Cerebellar cortex (tissue), 1 donor: ENCODE measurements at regions not wholly inside any gene's neighbourhood (a gene's known extent, or its start where the extent isn't known, plus 50 kb on each side); places are given as distances from the start of the nearest gene placed in this dataset.
"Not testable (repeated sequence)": the region's sequence is repeated elsewhere in the genome, so short reads cannot be mapped to it uniquely, and the experiment has no call there.

Source experiments
- DNase-seq: peaks from one replicate; pipeline ENCODE4 v3.0.0-alpha.2; 2015; ENCODE audit warnings: low spot score

DNA sequence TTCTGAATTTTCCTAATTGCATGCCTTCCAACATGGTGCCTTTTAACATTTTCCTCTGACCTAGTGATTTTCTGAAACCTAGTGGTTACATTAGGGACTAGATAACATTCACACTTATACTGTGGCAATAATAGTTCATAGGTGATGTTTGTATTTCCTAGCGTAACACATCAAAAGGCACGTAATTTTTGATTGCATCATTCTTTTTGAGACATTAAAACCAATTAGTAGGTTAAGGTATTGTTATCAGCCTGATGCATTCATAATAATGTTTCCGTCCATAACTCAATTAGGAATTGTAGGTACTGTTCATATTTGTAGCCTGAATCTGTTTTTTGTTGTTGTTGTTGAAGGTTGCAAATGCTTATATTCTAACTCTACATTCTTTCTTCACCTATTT lies 192.4 kb downstream of the ANXA1 start:
- no peak for DNase-seq

DNA sequence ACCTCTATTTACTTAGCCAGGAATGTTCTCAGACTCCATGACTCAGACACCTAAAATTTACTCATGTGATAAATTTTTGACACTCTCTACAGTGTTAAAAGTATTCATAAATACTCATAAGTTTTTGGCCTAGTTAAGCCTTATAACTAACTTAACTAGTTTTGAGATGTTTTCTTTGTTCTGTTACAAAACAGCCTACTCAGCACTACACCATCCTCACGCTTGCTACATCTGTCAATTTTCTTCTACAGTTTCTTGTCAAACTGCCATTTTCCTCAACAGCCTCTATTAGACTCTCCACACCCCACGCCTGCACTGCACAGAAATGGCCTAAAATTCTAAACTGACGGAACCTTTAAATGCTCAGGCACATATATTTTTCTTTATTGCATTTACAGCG lies 195.5 kb downstream of the ANXA1 start:
- no peak for DNase-seq

DNA sequence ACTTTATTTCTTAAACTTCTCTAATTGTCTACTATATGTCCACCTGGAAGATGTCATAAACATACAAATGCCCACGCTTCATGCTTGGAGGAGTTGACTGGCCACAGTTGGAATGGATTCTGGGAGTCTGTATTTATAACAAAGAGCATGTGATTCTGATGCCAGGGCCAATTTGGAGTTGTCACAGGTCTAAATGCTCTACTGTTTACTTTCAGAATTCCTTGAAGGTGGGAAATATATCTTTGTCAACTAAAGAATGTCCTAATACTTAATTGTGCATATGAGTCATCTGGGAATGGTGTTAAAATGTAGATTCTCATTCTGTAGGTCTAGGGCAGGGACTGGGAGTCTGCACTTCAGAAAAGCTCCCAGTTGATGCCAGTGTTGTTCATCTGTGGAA lies 196.1 kb downstream of the ANXA1 start:
- DNase-seq: no peak

DNA sequence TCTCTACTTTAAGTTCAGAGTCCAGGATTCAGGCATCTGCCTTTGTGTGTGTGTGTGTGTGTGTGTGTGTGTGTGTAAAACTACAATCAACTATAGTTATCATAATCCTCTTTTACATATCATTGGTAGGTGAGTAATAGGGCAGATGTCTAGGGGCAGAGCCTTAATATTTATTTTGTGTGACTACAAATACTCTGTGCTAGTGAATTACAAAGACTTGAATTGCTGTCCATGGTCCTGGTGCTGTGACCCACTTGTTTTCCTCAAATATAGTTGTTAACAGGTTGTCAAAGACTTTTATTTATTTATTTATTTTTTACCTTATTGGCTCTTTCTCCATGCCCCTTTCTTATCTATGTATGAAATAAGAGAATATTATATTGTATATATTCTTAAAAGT lies 196.8 kb downstream of the ANXA1 start:
- DNase-seq: no peak

DNA sequence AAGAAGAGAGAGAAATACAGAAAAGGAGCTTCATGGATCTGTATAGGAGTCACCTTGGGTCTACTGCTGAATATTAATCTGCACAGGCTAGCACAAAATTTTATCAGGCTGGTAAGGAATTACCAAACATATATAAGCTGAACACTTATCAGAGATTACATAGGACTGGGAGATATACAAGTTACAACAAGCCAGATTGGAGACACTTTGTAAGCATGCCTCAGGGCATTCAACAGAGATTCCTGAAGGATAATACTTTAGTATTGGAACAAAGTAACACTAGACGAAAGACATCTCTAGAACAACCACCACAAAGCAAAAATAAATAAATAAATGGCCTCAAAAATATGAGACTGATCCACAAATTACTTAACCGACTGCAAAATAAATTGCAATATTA lies 197.8 kb downstream of the ANXA1 start:
- no peak for DNase-seq

DNA sequence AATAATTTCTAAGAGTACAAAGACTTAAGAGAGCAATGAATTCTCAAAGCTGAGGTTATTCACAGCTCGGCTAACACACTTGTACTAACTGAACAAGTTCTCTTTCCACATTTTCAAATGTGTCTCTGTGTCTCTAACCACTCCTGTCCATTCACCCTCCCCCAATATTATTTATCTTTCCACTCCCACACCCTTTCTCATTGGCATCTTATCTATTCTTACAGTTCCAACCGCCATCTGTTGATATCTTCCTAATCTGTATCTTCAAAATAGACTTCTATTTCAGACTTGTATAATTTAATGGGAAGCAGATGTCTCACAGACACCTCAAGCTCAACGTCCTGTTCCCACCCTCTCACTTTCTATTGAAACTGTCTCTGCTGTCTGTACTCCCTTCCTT lies 205.9 kb downstream of the ANXA1 start:
- DNase-seq: no peak

DNA sequence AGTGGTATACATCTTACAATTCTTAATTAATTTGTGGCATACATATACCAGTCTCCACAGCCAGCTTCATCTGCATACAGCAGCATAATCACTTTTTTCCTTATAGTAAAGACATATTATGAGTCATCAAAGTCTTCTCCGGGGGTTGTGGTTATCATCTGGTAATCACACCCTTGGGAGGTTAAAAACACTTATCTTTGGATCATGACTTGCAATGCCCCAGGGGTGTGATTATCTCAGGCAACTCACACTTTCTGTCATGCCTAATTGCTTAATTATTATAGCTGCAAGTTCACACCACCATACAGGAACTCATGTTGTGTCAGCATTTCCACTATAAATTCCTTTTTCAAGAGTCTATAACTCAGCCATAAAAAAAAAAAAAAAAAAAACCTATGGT lies 218.4 kb downstream of the ANXA1 start:
- no peak for DNase-seq

DNA sequence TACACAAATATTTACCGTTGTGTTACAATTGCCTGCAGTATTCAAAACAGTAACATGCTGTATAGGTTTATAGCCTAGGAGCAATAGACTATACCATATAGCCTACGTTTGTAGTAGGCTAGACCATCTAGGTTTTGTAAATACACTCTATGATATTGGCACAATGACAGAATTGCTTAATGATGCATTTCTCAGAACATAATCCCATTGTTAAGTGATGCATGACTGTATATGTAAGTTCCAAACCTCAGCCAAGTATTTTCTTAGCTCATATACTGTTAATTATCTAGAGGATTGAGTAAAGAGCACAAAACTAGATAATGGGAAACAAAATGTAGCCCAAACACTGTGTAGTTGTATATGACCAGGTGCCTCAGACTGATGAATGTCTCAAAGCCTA lies 220.1 kb downstream of the ANXA1 start:
- no peak for DNase-seq

DNA sequence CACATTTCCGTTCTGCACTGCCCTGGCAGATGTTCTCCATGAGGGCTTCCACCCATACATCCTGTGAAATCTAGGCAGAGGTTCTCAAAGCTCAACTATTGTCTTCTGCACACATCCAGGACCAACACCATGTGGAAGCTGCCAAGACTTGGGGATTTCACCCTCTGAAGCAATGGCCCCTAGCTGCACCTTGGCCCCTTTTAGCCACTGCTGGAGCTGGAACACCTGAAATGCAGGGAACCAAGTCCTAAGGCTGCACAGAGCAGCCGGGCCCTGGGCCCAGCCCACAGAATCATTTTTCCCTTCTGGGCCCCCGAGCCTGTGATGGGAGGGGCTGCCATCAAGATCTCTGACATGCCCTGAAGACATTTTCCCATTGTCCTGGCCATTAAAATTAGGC lies 228.7 kb downstream of the ANXA1 start:
- no peak for DNase-seq

DNA sequence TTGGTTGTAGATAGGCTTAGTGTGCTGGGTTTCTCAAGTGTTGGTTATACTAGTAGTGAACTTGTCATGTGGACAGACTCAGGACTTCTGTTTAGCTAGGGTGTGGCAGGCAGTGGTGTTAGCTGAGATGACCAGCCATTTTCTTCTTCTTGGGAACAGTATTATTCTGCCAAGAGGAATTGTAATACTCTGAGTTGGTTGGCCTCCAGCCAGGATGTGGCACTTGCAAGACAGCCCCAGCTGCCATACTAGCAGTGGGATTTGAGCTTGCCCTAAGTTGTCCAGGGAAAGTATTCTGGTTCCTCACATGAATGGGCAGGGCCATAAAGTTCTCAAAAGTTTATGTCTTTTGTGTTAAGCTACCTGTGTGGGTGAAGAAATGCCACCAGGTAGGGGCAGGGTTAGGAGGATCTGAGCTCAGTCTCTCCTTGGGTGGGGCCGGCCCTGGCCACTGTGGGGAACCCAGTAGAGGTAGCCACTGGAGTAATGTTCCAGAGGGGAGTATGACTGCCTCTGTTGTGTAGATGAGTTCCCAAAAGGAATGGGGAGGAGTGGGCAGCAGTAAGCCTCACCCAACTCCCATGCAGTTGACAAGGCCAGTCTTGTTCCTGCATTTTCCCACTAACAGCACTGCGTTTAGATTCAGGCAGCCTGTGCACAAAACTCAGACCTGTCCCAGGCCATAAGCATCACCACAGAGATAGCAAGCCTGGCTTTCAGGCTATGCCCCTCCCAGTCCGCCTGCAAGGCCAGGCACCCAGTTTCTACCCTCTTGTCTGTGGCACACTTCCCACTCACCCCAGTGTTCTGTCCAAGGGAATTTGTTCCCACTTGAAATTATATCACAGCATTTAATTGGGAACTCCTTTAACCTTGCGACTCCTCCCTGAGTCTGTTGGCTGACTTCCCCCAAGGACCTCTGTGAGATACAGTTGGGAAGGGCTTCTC lies 250.7 kb downstream of the ANXA1 start:
- DNase-seq: no peak

DNA sequence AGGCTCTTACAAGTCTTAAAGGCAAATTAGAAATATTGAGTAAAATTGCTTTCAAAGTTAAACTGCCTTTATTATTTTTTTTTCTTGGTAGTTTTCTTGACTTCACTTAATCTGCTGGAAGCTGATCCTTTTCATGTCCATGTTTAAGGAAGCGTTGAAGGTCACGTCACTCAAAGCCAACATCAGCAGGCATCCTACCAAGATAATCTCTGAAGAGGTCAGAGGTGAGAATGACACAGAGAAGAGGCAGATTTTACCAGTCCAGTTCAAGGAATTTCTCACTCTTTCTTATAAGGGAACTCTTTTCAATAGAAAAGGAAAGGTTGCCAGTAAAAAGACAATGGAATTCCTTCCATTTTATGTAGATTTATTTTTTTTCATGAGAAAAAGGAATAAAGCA lies 259.8 kb downstream of the ANXA1 start:
- no peak for DNase-seq

DNA sequence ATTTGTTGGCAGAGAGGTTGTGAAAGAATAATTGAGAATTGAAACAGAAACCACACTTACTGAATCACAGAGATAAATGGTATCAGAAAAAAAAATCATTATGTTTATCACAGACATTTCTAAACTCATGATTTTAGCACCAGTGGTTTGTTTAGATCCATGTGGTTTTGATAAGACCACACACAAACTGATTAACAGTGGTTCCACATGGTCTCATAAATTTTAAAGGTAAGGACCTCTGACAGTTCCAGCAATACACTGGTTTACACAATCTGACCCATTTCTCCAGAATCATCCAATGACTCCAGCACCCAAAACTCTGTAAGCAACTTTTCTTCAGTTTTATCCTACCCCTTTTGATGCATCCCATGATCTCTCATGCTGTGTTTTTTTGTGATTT lies 261.2 kb downstream of the ANXA1 start:
- DNase-seq: no peak

DNA sequence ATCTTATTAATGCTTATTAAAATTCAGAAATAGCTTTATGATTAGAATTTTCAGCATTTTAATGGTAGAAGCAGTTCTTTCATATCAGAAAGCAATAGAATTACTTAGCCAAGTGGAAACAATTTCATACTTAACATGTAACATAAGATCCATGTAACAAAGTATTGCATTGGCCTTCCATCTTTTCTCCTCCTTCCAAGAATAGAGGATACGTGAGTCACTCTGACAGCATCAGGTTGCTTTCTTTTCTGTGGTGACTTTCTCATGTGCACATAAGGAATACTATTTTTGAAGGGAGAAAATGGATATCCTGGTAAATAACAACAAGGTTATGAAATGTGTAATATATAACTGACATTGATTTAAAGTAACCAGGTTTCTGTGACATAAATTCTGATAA lies 272.2 kb downstream of the ANXA1 start:
- DNase-seq: no peak

DNA sequence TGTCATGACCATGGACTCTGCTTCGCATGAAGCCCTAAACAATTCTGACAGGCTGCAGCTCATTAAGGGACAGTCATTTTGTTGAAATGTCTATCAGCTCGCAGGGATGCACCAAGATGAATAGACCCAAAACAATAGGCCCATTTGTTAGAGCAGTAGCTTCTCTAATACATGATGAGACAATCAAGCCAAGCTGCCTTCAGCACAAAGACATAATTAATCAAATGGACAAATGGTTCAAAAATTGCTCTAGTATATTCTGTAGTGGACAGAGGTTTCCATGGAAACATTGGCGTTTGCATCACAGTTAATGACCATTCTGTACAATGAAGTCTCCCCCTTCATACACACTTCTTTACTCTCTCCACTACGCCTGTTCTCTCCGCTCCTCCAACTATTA lies 274.6 kb downstream of the ANXA1 start:
- no peak for DNase-seq

DNA sequence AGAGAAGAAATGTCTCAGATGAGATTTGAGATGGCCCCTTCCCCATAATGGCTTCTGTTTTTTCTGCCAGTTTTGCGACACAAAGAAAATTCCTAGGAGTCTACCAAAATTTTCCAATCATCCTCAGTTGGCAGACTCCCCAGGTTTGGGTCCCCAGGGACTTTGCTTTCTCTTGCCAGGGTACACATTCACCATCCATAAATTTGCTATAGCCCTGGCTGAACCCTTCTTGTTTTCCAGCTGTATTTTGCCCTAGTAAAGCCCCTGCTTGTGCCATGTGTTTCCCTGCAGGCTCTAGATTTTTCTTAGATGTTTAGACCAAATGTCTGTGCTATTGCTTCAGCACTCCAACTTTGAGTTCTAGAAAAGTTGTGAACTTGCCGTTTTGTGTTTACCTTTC lies 283.2 kb downstream of the ANXA1 start:
- DNase-seq: no peak

DNA sequence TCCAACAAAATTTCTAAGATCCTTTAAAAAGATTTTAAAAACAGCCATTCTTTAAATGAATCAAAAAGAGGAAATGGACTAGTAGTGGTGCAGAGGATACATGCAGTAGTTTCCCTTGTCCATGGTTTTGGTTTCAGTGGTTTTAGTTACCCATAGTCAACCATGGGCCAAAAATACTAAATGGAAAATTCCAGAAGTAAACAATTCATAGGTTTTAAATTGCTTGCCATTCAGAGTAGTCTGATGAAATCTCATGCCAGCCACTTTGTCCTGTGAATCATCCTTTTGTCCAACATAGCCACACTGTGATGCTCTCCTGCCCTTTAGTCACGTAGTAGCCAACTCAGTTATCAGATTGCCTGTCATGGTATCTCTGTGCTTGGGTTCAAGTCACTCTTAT lies 286.1 kb downstream of the ANXA1 start:
- DNase-seq: no peak

DNA sequence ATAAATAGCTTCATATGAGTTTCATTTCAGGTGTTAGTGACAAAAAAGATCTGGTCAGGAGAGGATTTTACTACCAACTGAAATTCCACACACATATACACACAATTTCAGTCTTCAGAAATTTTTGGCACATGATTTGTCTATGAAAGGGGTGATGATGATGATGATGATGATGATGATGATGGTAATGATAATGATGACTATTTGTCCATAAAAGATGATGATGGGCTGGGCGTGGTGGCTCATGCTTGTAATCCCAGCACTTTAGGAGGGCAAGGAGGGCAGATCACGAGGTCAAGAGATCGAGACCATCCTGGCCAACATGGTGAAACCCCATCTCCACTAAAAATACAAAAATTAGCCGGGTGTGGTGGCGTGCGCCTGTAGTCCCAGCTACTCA lies 288.2 kb downstream of the ANXA1 start:
- not testable (repeated sequence) for DNase-seq

DNA sequence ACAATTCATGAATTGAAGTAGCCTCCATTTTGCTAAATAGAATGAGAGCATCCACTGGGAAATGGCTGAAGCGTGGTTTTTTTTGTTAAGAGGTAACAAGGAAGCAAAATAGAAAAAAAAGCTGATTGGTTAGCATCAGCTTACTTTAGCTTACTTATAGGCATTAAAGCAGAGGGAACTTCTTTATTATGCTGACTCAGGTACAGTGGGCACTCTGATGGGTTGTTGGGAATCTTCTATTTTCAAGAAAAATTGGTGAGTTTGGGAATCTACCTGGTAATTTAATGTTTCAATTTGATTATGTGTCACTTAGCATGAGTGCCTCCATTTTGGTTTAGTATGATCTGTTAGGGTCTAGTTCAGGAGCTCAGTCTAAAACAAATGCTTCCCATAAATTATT lies 289.6 kb downstream of the ANXA1 start:
- no peak for DNase-seq

DNA sequence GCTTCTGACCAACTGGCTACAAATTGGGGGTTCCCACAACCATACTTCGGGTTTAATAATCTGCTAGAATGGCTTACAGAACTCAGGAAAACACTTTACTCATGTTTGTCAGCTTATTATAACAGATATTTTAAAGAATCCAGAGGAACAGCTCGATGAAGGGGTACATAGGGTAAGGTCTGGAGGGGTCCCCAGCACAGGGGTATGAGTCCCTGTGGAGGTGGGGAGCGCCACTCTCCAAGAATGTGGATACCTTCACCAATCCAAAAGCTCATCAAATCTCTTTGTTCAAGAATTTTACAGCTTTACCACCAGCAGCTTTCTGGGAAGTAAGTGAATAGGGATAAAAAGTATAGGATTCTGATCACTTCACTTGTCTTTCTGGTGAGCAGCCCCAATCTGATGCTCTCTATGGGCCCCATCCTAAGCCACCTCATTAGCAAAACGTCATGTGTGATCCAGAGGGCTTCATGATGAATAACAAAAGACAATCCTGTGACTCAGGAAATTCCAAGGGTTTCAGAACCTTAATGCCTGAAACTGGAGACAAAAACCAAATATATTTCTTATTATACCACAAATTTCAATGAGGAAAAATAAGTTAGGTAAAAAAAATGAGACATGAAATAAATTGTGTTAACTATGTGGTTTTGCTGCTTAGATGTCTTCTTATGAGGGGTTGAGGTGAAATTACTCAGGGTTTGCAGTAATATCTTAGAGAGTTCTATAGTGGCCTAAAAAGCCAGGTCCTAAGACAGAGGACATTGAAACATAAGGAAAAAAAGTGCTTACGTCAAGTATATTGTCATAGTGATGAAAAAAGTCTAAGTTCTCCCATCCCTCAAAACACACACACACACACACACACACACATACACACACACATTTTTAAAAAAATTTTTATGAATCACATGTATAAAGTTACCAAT lies 290.5 kb downstream of the ANXA1 start:
- DNase-seq: no peak

DNA sequence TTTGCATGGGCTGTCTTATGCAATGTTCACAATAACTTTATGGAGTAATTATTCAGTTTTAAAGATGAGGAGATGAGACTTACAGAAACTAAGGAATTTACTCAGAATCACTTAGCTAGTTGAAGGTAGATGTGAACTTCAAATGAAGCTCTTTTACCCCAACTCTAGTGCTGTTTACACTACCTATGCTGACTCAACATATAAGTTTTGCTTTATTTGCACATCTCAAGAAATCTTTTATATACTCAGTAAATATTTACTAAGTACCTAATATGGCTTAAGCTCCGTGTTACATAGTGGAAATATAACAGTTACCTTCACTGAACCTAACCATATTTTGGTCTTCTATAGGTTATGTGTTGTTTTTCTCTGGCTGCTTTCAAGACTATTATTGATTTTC lies 293.2 kb downstream of the ANXA1 start:
- DNase-seq: no peak

DNA sequence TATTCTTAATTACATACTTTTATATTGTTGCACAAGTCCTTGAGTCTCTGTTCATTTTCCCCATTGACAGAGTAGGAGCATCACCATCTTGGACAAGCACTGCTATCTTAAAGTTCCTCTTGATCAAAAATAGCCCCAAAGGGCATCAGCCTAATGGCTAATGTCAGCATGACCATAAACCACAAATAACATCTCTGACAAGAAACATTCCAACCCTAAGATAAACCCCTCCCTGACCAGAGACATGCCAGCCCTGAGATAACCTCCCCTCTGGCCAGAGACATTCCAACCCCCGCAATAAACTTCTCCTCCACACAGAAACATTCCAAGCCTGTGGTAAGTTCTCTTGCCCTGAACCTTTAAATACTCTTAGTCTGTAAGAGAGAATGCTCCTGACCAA lies 293.7 kb downstream of the ANXA1 start:
- DNase-seq: not testable (repeated sequence)

DNA sequence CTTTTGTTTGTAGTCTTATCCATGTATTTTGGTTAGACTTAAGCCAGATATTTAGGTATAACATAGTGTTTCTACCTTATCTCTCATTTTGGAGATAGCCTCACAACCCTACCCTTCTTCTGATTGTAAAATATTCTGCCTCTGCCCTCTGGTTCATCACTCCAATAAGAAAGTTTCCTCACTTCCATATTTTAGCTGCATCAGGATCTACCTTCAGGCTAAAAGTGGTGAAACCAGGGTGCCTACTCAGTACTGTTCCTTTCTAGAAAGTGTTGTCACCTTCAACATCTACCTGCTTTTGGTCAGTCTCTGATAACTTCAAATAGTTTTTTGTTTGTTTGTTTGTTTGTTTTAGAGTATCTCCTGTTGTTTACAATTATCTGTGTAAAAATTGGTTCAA lies 294.6 kb downstream of the ANXA1 start:
- no peak for DNase-seq

DNA sequence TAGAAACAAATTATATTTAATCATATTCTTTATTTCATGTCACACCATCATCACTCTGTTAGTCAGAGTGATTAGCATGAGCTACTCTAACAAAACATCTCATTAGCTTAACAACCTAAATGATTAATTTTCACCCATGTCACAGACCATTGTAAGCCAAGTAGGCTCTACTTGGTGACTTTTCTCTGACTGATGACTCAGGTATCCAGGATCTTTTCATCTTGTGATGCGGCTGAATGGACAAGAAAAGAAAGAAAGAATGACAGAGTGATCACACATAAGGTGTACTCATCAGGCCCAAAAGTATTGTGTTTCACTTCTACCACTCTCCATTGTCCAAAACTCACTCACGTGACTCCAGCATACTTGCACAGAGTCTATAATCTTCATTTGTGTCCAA lies 299.3 kb downstream of the ANXA1 start:
- DNase-seq: no peak
